K562 (cell line): ENCODE measurements at regions not wholly inside any gene's neighbourhood (a gene's known extent, or its start where the extent isn't known, plus 50 kb on each side); places are given as distances from the start of the nearest gene placed in this dataset.

Experiments used
- ATAC-seq: fragments of 200-7000 bp; cut with Tn5 transposase; 3 replicates; pipeline ENCODE4 v1.9.1; 2020; ENCODE audit warnings: moderate library complexity
- BruUV-seq: library from RNA; stranded (reverse); fragments of 400-500 nt; replicated peaks from 2 replicates; lab custom pipeline; 2021; lab: Mats Ljungman, UMichigan
- CTCF ChIA-PET: fragments of 300-600 bp; formaldehyde crosslinking; extraction: SDS; loops from one replicate; lab custom pipeline; 2021; ENCODE audit warnings: low intra/inter-chr PET ratio; lab: Yijun Ruan, JAX
- POLR2A ChIA-PET: fragments of 300-600, 350-650 bp; sonication (Branson Sonifier 250); formaldehyde crosslinking; extraction: SDS; loops from one replicate; lab custom pipeline; 2021; ENCODE audit warnings: antibody characterized with exemption, inconsistent platforms; lab: Yijun Ruan, JAX
- DNase-seq, 4 experiments: peaks; one replicate each; pipeline versions ENCODE4 v3.0.0 to v3.0.0-alpha.2; 2011 to 2018; ENCODE audit warnings: low spot score in 3 of 4, mixed read lengths in 3 of 4; ENCODE audit errors: extremely low read depth in 1 of 4
- FAIRE-seq: peaks from 2 replicates; lab custom pipeline; 2011; peaks lifted over from hg19 to GRCh38; lab: Jason Lieb, UNC
- H2AFZ ChIP-seq: 2 replicates; pipeline ENCODE4 v1.6.0; 2011; ENCODE audit warnings: low read depth, low read length, control low read depth, inconsistent platforms
- H3K27ac ChIP-seq: fragments of 200-600 bp; 3 replicates; pipeline ENCODE4 v1.8.0; 2011; ENCODE audit warnings: low read depth, mild to moderate bottlenecking, control low read depth, inconsistent platforms, low read length, moderate library complexity, mixed read lengths; ENCODE audit errors: extremely low read depth
- H3K27me3 ChIP-seq, 2 experiments: fragments of 300-600 bp in 1 of 2; 2 replicates in 1 of 2; 3 replicates in 1 of 2; pipeline versions ENCODE4 v1.6.0 to v1.8.0; 2011; ENCODE audit warnings: inconsistent platforms in 2 of 2, low read length in 2 of 2, mild to moderate bottlenecking in 1 of 2, mixed read lengths in 1 of 2, moderate library complexity in 1 of 2; ENCODE audit not compliant: control insufficient read depth in 2 of 2, insufficient read depth in 2 of 2
- H3K36me3 ChIP-seq: fragments of 300-600 bp; 3 replicates; pipeline ENCODE4 v1.8.0; 2011; ENCODE audit warnings: mild to moderate bottlenecking, low read length, inconsistent platforms; ENCODE audit not compliant: control insufficient read depth, insufficient read depth
- H3K4me1 ChIP-seq, 2 experiments: fragments of 200-600 bp in 1 of 2; replicated peaks in 1 of 2; 2 replicates in 1 of 2; 3 replicates in 1 of 2; pipeline versions ENCODE4 v1.5.1 to v1.8.0; 2011; ENCODE audit warnings: inconsistent platforms in 2 of 2, low read length in 2 of 2, mild to moderate bottlenecking in 1 of 2, mixed read lengths in 1 of 2, moderate library complexity in 1 of 2; ENCODE audit not compliant: control insufficient read depth in 2 of 2, insufficient read depth in 2 of 2
- H3K4me2 ChIP-seq: 2 replicates; pipeline ENCODE4 v1.6.1; 2011; ENCODE audit warnings: low read length, control low read depth, inconsistent platforms, mixed read lengths; ENCODE audit not compliant: insufficient read depth
- H3K4me3 ChIP-seq: fragments of 200-600 bp; sonication (generic), shearing (Covaris generic); 2 replicates; pipeline ENCODE4 v1.5.1; 2016; ENCODE audit warnings: control low read depth, inconsistent platforms
- H3K79me2 ChIP-seq: fragments of 200-600 bp; 3 replicates; pipeline ENCODE4 v1.8.0; 2011; ENCODE audit warnings: low read length, inconsistent platforms; ENCODE audit not compliant: control insufficient read depth, insufficient read depth
- H3K9ac ChIP-seq, 2 experiments: 2 replicates each; pipeline versions ENCODE4 v1.6.0 to v1.6.1; 2011; ENCODE audit warnings: low read depth in 2 of 2, low read length in 2 of 2, control low read depth in 1 of 2, inconsistent platforms in 1 of 2, mild to moderate bottlenecking in 1 of 2, mixed read lengths in 1 of 2; ENCODE audit not compliant: insufficient read depth in 1 of 2
- H3K9me1 ChIP-seq: one replicate; pipeline ENCODE4 v1.6.0; 2011; ENCODE audit warnings: inconsistent platforms, mild to moderate bottlenecking, low read length, moderate library complexity; ENCODE audit not compliant: control insufficient read depth, insufficient read depth
- H3K9me3 ChIP-seq: replicated peaks from 2 replicates; pipeline ENCODE4 v1.5.1; 2011; ENCODE audit warnings: low read depth, low read length, inconsistent platforms; ENCODE audit not compliant: control insufficient read depth, insufficient read depth
- H4K20me1 ChIP-seq: replicated peaks from 2 replicates; pipeline ENCODE4 v1.6.1; 2011; ENCODE audit warnings: low read length, inconsistent platforms, mixed read lengths; ENCODE audit not compliant: control insufficient read depth, insufficient read depth
- CBFA2T3 ChIP-seq: fragments of 450-650 bp; IDR thresholded peaks from 2 replicates; pipeline ENCODE4 v1.6.1; 2017
- FOXA3 ChIP-seq, 2 experiments: fragments of 450-650 bp in 1 of 2; sonication (generic) in 1 of 2; formaldehyde crosslinking; IDR thresholded peaks in 1 of 2; conservative IDR thresholded peaks in 1 of 2; 2 replicates each; pipeline versions ENCODE4 v1.4.0 to v1.8.0; 2020 to 2022; ENCODE audit warnings: mild to moderate bottlenecking in 2 of 2, missing genetic modification reagents in 1 of 2
- KLF10 ChIP-seq: fragments of 250-450 bp; sonication (Bioruptor Pico); IDR thresholded peaks from 2 replicates; pipeline ENCODE4 v1.6.1; 2021; ENCODE audit warnings: matching md5 sums
- MEIS2 ChIP-seq: fragments of 450-650 bp; IDR thresholded peaks from 2 replicates; pipeline ENCODE4 v1.6.1; 2014; ENCODE audit warnings: mild to moderate bottlenecking; ENCODE audit not compliant: partially characterized antibody
- OTX1 ChIP-seq: fragments of 450-650 bp; formaldehyde crosslinking; IDR thresholded peaks from 2 replicates; pipeline ENCODE4 v1.4.0; 2022; ENCODE audit warnings: mild to moderate bottlenecking
- WGBS: fragments of 100-300 bp; shearing (Covaris generic); methylation state at CpG from one replicate; pipeline ENCODE4 v1.1.6; 2016; ENCODE audit warnings: low coverage, mixed read lengths; ENCODE audit not compliant: insufficient coverage; ENCODE audit errors: missing lambda C conversion rate; 5-methylcytosine and 5-hydroxymethylcytosine counted together
- in situ Hi-C: fragments of 300-500 bp; cut with MboI; formaldehyde crosslinking; loops from 4 replicates; pipeline ENCODE4 v1.15.0; 2018; ENCODE audit warnings: inconsistent platforms, mixed read lengths
- intact Hi-C: fragments of 100-400 bp; cut with micrococcal nuclease; formaldehyde crosslinking; loops from 2 replicates; pipeline ENCODE4 v1.14.2; 2022
- TF ChIP-seq, protein P1 (sequence below), 2 experiments: fragments of 450-650 bp; IDR thresholded peaks; 2 replicates each; pipeline ENCODE4 v1.6.1; 2018; ENCODE audit warnings: mild to moderate bottlenecking in 2 of 2, low read depth in 1 of 2; ENCODE audit not compliant: partially characterized antibody in 2 of 2
- TF ChIP-seq, protein P2 (sequence below), 2 experiments: fragments of 450-650 bp; formaldehyde crosslinking in 1 of 2; IDR thresholded peaks; 2 replicates each; pipeline versions ENCODE4 v1.4.0 to v1.6.1; 2014 to 2020; ENCODE audit warnings: mild to moderate bottlenecking in 2 of 2, borderline replicate concordance in 1 of 2, low read depth in 1 of 2

DNA sequence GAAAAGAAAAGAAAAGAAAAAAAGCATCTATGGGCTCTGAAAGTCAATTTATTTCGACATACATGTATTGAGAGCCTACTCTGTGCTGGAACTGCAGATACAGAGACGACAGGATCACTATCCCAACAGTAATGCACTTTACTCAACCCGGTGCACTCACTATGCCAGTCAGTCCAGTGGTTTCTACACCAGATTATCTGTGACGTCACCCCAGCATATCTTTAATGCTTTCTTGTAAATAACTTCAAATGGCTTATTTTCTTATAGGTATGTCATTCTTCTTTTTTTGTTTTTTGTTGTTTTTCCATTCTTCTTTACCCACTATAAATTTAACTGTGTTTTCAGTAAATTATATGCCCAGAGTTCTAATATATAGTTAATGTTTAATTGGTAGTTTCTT is 800.0 kb upstream of the FANCL start (continued):
- TF ChIP-seq, protein P1, sequence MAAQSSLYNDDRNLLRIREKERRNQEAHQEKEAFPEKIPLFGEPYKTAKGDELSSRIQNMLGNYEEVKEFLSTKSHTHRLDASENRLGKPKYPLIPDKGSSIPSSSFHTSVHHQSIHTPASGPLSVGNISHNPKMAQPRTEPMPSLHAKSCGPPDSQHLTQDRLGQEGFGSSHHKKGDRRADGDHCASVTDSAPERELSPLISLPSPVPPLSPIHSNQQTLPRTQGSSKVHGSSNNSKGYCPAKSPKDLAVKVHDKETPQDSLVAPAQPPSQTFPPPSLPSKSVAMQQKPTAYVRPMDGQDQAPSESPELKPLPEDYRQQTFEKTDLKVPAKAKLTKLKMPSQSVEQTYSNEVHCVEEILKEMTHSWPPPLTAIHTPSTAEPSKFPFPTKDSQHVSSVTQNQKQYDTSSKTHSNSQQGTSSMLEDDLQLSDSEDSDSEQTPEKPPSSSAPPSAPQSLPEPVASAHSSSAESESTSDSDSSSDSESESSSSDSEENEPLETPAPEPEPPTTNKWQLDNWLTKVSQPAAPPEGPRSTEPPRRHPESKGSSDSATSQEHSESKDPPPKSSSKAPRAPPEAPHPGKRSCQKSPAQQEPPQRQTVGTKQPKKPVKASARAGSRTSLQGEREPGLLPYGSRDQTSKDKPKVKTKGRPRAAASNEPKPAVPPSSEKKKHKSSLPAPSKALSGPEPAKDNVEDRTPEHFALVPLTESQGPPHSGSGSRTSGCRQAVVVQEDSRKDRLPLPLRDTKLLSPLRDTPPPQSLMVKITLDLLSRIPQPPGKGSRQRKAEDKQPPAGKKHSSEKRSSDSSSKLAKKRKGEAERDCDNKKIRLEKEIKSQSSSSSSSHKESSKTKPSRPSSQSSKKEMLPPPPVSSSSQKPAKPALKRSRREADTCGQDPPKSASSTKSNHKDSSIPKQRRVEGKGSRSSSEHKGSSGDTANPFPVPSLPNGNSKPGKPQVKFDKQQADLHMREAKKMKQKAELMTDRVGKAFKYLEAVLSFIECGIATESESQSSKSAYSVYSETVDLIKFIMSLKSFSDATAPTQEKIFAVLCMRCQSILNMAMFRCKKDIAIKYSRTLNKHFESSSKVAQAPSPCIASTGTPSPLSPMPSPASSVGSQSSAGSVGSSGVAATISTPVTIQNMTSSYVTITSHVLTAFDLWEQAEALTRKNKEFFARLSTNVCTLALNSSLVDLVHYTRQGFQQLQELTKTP (IDR thresholded peaks at IDR 0.05; ENCODE audit: low read depth in 1 of 2, partially characterized antibody in 2 of 2) = no peak

DNA sequence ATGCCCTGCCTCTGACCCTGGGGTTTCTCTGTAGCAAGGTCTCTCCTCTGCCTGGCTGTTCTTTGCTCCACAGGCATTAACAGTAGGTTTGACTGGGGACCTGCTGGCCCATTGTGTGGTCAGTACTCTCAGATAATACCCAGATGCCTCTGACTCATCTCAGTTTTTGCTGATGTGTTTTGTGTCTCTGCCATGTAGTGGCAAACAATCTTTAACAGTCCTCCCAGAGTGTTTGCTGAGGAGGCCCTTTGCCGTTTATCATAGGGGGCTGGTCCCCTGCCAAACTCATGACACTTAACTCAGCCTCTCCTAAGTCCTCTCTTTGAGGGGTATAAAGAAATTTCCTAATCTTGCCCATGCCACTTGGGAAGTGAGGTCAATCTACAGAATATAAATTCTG is 793.7 kb upstream of the FANCL start:
- Histone ChIP-seq H3K4me3 (no peak overlapping the region), H3K4me2 (no peak overlapping the region), H2AFZ (no peak overlapping the region), H3K9ac (no peak overlapping the region), H3K4me1 (0 out of 5 replicates have a peak, but pooled peaks cover 0 to 4% of the 10 kb centered on the region in 2 experiments), H3K27me3 (no peaks in the 10 kb centered on the region), H3K36me3 (no peaks in the 10 kb centered on the region), H3K9me3 (no peaks in the 10 kb centered on the region), H3K79me2 (no peaks in the 10 kb centered on the region), H3K27ac (no peak overlapping the region; the same call in 2 of the 3 replicates), H3K9me1 (no peaks in the 10 kb centered on the region), H4K20me1 (no peaks in the 10 kb centered on the region)
- in situ Hi-C loops = no loop called here
- ATAC-seq (no peak), DNase-seq (peak in 1 of 4 experiments; percentile 17), FAIRE-seq (no peak)
- BruUV-seq = no TSS peak
- intact Hi-C loops = no loop called here
- 0% methylated on average over 1 of the region's 1 CpG for WGBS
- POLR2A ChIA-PET = no interaction called here
- CTCF ChIA-PET = no interaction called here
- TF ChIP-seq OTX1 (CRISPR knock-in tag) = no peak
- TF ChIP-seq CBFA2T3 = peak; percentile 43; the same call in 1 of the 2 replicates
- TF ChIP-seq, protein P2, sequence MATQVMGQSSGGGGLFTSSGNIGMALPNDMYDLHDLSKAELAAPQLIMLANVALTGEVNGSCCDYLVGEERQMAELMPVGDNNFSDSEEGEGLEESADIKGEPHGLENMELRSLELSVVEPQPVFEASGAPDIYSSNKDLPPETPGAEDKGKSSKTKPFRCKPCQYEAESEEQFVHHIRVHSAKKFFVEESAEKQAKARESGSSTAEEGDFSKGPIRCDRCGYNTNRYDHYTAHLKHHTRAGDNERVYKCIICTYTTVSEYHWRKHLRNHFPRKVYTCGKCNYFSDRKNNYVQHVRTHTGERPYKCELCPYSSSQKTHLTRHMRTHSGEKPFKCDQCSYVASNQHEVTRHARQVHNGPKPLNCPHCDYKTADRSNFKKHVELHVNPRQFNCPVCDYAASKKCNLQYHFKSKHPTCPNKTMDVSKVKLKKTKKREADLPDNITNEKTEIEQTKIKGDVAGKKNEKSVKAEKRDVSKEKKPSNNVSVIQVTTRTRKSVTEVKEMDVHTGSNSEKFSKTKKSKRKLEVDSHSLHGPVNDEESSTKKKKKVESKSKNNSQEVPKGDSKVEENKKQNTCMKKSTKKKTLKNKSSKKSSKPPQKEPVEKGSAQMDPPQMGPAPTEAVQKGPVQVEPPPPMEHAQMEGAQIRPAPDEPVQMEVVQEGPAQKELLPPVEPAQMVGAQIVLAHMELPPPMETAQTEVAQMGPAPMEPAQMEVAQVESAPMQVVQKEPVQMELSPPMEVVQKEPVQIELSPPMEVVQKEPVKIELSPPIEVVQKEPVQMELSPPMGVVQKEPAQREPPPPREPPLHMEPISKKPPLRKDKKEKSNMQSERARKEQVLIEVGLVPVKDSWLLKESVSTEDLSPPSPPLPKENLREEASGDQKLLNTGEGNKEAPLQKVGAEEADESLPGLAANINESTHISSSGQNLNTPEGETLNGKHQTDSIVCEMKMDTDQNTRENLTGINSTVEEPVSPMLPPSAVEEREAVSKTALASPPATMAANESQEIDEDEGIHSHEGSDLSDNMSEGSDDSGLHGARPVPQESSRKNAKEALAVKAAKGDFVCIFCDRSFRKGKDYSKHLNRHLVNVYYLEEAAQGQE (IDR thresholded peaks at IDR 0.05; ENCODE audit: borderline replicate concordance) = no peak
- TF ChIP-seq, protein P2 (CRISPR knock-in tag; IDR thresholded peaks at IDR 0.05; ENCODE audit: low read depth) = no peak
- TF ChIP-seq KLF10 (CRISPR knock-in tag) = no peak
- peak; percentile 60 for TF ChIP-seq MEIS2
- TF ChIP-seq FOXA3 (CRISPR knock-in tag; conservative IDR thresholded peaks at IDR 0.05 in 1 of 2, IDR thresholded peaks at IDR 0.05 in 1 of 2) = 0 out of 4 replicates have a peak, but pooled peaks of 1 of the 2 experiments have one; percentile 14
